GM12873 (cell line): ENCODE measurements at regions not wholly inside any gene's neighbourhood (a gene's known extent, or its start where the extent isn't known, plus 50 kb on each side); places are given as distances from the start of the nearest gene placed in this dataset.

Experiments used
- TF ChIP-seq, protein P1 (sequence below): IDR thresholded peaks from 2 replicates; pipeline ENCODE4 v1.5.1; 2012; ENCODE audit warnings: low read depth, mild to moderate bottlenecking, moderate library complexity, low read length, control low read depth; ENCODE audit not compliant: insufficient read depth; ENCODE audit errors: missing control alignments

GRCh38 chr3:25844891-25845290 lies 55.0 kb downstream of the OXSM start:
- TF ChIP-seq, protein P1, sequence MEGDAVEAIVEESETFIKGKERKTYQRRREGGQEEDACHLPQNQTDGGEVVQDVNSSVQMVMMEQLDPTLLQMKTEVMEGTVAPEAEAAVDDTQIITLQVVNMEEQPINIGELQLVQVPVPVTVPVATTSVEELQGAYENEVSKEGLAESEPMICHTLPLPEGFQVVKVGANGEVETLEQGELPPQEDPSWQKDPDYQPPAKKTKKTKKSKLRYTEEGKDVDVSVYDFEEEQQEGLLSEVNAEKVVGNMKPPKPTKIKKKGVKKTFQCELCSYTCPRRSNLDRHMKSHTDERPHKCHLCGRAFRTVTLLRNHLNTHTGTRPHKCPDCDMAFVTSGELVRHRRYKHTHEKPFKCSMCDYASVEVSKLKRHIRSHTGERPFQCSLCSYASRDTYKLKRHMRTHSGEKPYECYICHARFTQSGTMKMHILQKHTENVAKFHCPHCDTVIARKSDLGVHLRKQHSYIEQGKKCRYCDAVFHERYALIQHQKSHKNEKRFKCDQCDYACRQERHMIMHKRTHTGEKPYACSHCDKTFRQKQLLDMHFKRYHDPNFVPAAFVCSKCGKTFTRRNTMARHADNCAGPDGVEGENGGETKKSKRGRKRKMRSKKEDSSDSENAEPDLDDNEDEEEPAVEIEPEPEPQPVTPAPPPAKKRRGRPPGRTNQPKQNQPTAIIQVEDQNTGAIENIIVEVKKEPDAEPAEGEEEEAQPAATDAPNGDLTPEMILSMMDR = no peak

DNA sequence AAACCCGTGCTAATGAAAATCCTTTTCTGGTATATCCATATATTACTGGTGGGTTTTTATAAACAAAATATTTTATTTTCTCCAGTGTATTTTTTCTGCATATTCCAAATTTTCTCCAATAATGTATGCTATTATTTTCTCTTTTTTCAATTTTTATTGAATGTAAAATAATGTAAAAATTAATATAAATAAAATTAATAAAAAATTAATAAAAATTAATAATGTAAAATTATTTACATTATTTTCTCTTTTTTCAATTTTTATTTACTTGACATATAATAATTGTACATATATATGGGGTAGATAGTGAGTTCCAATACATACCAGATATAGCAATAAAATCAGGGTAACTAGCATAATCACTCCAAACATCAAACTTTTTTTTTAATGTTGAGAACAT lies 56.4 kb downstream of the OXSM start:
- TF ChIP-seq, protein P1 = no peak

DNA sequence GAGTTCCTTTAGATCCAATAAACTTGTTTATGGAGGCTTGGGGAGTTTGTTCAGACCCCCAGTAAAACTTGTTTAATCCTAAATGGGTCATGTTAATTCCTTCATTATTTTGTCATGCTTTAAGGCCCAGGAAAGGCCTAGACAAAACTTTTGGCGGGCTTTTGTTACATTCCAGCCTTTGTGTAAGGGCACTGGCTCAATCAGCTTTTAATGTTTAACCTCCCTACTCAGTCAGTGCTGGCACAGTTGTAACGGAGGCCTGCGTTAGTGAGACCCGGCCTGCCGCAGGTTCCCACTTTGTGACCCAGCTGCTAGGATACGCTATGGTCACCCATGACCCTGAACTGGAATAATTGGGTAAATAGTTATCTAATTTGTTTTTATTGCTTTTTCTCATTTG lies 59.2 kb downstream of the OXSM start:
- TF ChIP-seq, protein P1 = no peak

GRCh38 chr3:25849641-25850385 lies 59.9 kb downstream of the OXSM start:
- TF ChIP-seq, protein P1 = no peak

DNA sequence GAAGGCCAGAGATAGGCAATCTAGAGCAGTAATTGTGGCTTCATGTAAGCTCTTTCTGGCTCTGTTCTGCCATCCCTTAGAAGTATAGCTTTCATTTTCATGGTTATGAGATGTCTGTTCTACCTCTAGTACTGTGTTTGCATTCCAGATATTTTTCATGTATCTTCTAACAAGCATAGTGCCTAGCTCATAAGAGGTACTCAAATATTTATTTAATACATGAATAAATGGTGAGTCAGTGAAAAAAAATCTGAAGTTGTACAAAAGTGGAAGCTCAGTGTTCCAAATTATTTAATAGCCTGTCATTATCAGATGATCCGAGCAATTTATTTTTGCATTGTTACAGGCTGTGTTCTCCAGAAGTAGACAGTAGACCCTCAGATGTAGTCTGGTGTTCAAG lies 64.3 kb downstream of the OXSM start:
- TF ChIP-seq, protein P1 = no peak

DNA sequence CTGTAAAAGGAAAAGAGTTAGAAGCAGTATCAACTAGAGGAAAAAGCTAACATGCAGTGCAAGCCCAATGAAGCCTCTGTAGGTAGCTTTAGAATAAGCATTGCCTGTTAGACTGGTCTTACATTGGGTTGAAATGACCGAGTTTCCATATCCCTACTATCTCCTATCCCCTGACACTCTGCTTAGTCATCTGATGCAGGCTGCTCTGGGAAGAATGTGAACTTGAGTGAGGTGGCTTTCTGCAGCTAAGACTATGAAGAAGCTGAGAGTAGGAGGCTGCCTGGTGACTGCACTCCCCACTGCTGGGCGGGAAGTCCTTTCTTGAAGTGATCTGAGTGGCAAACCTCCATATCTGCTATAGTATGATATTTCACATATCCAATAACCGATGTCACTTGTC lies 64.7 kb downstream of the OXSM start:
- TF ChIP-seq, protein P1 = no peak

DNA sequence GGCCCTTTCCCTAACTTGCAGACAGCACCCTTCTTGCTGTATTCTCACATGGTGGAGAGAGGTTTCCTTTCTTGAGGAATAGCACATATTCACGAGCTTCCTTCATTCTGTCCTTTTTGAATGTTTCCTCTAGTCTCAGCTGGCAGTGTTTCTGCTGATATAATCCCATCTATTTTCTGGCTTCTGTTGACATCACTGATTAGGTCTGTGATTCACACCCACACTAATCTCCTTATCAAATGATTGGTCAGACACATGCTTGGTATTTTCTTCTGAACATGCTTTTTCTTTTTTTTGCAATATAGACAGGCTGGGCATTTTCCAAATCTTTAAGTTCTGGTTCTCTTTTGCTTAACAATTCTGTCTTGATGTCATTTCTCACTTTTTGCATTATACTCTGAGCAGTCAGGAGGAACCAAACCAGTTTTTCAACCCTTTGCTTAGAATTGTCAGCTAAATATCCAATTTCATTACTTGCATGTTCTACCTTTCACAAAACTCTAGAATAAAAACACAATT lies 65.4 kb downstream of the OXSM start:
- TF ChIP-seq, protein P1 = no peak
